ENCODE measurements at regions not wholly inside any gene's neighbourhood (a gene's known extent, or its start where the extent isn't known, plus 50 kb on each side); places are given as distances from the start of the nearest gene placed in this dataset.

DNA sequence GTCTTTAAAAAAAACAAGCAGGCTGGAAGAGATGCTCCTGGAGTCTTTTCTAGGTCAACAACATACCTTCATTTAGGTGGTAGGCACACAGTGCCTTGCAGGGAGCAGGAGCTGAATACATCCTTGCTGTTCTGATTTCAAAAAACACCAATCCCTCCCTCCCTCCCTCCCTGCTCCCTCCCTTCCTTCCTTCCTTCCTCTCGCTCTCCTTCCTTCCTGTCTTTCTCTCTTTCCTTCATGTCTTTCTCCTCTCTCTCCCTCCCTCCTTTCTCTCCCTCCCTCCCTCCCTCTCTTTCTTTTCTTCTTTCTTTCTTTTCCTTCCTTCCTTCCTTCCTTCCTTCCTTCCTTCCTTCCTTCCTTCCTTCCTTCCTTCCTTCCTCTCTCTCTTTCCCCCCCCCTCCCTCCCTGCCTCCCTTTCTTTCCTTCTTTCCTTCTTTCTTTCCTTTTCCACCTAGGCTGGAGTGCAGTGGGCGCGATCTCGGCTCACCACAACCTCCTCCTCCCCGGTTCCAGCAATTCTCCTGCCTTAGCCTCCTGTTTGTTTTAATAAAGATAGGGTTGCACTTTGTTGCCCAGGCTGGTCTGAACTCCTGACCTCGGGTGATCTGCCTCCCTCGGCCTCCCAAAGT, 245.1 kb downstream of the MIAT start:
- DNase-seq (ENCODE audit: extremely low read depth, insufficient read length): no peak
- no peak overlapping the region for H3K4me3 ChIP-seq (replicated peaks; ENCODE audit: low read depth, low read length)
- TF ChIP-seq, protein P1, sequence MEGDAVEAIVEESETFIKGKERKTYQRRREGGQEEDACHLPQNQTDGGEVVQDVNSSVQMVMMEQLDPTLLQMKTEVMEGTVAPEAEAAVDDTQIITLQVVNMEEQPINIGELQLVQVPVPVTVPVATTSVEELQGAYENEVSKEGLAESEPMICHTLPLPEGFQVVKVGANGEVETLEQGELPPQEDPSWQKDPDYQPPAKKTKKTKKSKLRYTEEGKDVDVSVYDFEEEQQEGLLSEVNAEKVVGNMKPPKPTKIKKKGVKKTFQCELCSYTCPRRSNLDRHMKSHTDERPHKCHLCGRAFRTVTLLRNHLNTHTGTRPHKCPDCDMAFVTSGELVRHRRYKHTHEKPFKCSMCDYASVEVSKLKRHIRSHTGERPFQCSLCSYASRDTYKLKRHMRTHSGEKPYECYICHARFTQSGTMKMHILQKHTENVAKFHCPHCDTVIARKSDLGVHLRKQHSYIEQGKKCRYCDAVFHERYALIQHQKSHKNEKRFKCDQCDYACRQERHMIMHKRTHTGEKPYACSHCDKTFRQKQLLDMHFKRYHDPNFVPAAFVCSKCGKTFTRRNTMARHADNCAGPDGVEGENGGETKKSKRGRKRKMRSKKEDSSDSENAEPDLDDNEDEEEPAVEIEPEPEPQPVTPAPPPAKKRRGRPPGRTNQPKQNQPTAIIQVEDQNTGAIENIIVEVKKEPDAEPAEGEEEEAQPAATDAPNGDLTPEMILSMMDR (IDR thresholded peaks at IDR 0.05; ENCODE audit: insufficient read depth, low read length, poor library complexity, severe bottlenecking): no peak
- H3K27me3 ChIP-seq (replicated peaks; ENCODE audit: control insufficient read depth, insufficient read depth, low read length): no peaks in the 10 kb centered on the region; the same call in none of the 2 replicates
- H3K36me3 ChIP-seq (ENCODE audit: control insufficient read depth, insufficient read depth, low read length): no peaks in the 10 kb centered on the region

GRCh38 chr22:26903030-26903856, 245.9 kb downstream of the MIAT start:
- no peak overlapping the region; the same call in 1 of the 2 replicates for H3K4me3 ChIP-seq (replicated peaks; ENCODE audit: low read depth, low read length)
- TF ChIP-seq, protein P1 (IDR thresholded peaks at IDR 0.05; ENCODE audit: insufficient read depth, low read length, poor library complexity, severe bottlenecking): no peak
- no peaks in the 10 kb centered on the region; the same call in none of the 2 replicates for H3K27me3 ChIP-seq (replicated peaks; ENCODE audit: control insufficient read depth, insufficient read depth, low read length)
- DNase-seq (ENCODE audit: extremely low read depth, insufficient read length): no peak
- no peaks in the 10 kb centered on the region for H3K36me3 ChIP-seq (ENCODE audit: control insufficient read depth, insufficient read depth, low read length)

DNA sequence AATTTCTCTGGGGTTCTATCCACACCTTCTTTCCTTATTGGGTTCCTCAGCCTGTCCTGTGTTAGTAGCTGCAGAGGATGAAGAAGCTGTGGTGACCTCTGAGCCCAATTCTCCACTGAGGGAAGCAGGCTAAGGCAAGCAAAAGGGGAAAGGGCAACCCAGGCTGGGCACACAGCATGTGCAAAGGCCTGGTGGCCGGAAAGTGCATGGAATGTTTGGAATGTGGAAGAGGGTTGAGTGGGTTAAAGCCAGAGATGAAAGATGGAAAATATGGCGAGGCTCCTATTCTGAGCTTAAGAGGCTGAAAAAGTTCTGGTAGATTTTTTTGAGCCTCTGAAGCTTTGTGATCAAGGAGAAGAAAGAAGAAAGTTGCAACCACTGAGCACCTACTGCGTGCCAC, 247.1 kb downstream of the MIAT start:
- H3K27me3 ChIP-seq (replicated peaks; ENCODE audit: control insufficient read depth, insufficient read depth, low read length): no peaks in the 10 kb centered on the region; the same call in none of the 2 replicates
- DNase-seq (ENCODE audit: extremely low read depth, insufficient read length): no peak
- no peaks in the 10 kb centered on the region for H3K36me3 ChIP-seq (ENCODE audit: control insufficient read depth, insufficient read depth, low read length)
- H3K4me3 ChIP-seq (replicated peaks; ENCODE audit: low read depth, low read length): no peak overlapping the region
- TF ChIP-seq, protein P1 (IDR thresholded peaks at IDR 0.05; ENCODE audit: insufficient read depth, low read length, poor library complexity, severe bottlenecking): no peak

DNA sequence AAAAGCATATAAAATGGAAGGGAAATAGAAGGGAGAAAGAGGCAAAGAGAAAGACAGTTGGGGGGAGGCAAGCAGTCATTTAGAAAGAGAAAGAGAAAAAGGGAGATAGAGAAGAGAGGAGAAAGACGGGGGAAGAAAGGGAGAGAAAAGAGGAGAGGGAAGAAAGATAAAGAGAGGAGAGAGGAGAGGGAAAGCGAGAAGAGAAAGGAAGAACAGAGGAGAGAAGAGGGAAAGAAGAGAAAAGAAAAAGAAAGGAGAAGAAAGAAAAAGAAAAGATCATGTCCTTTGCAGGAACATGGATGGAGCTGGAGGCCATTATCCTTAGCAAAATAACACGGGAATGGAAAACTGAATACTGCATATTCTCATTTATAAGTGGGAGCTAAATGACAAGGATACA, 247.7 kb downstream of the MIAT start:
- Histone ChIP-seq H3K36me3 (ENCODE audit: control insufficient read depth, insufficient read depth, low read length) (no peaks in the 10 kb centered on the region), H3K4me3 (replicated peaks; ENCODE audit: low read depth, low read length) (no peak overlapping the region), H3K27me3 (replicated peaks; ENCODE audit: control insufficient read depth, insufficient read depth, low read length) (no peaks in the 10 kb centered on the region; the same call in 1 of the 2 replicates)
- TF ChIP-seq, protein P1 (IDR thresholded peaks at IDR 0.05; ENCODE audit: insufficient read depth, low read length, poor library complexity, severe bottlenecking): no peak
- DNase-seq (ENCODE audit: extremely low read depth, insufficient read length): no peak

GRCh38 chr22:26905640-26906039, 248.3 kb downstream of the MIAT start:
- TF ChIP-seq, protein P1 (IDR thresholded peaks at IDR 0.05; ENCODE audit: insufficient read depth, low read length, poor library complexity, severe bottlenecking): no peak
- Histone ChIP-seq H3K36me3 (ENCODE audit: control insufficient read depth, insufficient read depth, low read length) (no peaks in the 10 kb centered on the region), H3K27me3 (replicated peaks; ENCODE audit: control insufficient read depth, insufficient read depth, low read length) (no peaks in the 10 kb centered on the region; the same call in 1 of the 2 replicates), H3K4me3 (replicated peaks; ENCODE audit: low read depth, low read length) (no peak overlapping the region)
- DNase-seq (ENCODE audit: extremely low read depth, insufficient read length): no peak

All from GM06990 (cell line).